CD4-positive, alpha-beta T cell treated with Interleukin-12 subunit alpha and Interleukin-12 subunit beta, for 1 hour (primary cell): ENCODE measurements at regions not wholly inside any gene's neighbourhood (a gene's known extent, or its start where the extent isn't known, plus 50 kb on each side); places are given as distances from the start of the nearest gene placed in this dataset.

Experiments
- DNase-seq: peaks from one replicate; pipeline ENCODE4 v3.0.0-alpha.2; 2020

GRCh38 chr15:88403351-88403791 is 63.8 kb downstream of the MRPL46 start:
- DNase-seq, result no peak

GRCh38 chr15:88401996-88402656 is 65.1 kb downstream of the MRPL46 start:
- DNase-seq, result no peak

GRCh38 chr15:88401251-88401995 is 65.8 kb downstream of the MRPL46 start:
- DNase-seq, result no peak

- DNase-seq, result no peak
Measured at GRCh38 chr15:88400591-88401250, 66.5 kb downstream of the MRPL46 start.

GRCh38 chr15:88400084-88400483 is 67.1 kb downstream of the MRPL46 start:
- no peak for DNase-seq

GRCh38 chr15:88399021-88399685 is 68.0 kb downstream of the MRPL46 start:
- DNase-seq, result no peak

- DNase-seq, result no peak
Measured at GRCh38 chr15:88398011-88398410, 69.2 kb downstream of the MRPL46 start.

- no peak for DNase-seq
Measured at GRCh38 chr15:88397506-88397905, 69.7 kb downstream of the MRPL46 start.

- no peak for DNase-seq
Measured at GRCh38 chr15:88395872-88396781, 71.1 kb downstream of the MRPL46 start.

GRCh38 chr15:88395241-88395640 is 71.9 kb downstream of the MRPL46 start:
- no peak for DNase-seq

- DNase-seq, result no peak
Measured at GRCh38 chr15:88394553-88395145, 72.5 kb downstream of the MRPL46 start.

GRCh38 chr15:88393719-88394519 is 73.3 kb downstream of the MRPL46 start:
- DNase-seq, result no peak

- DNase-seq, result no peak
Measured at GRCh38 chr15:88391700-88392099, 75.5 kb downstream of the MRPL46 start.

- DNase-seq, result no peak
Measured at GRCh38 chr15:88391006-88391405, 76.2 kb downstream of the MRPL46 start.

- no peak for DNase-seq
Measured at GRCh38 chr15:88390164-88390901, 76.9 kb downstream of the MRPL46 start.

GRCh38 chr15:88389120-88389519 is 78.1 kb downstream of the MRPL46 start:
- no peak for DNase-seq

GRCh38 chr15:88388686-88389085 is 78.5 kb downstream of the MRPL46 start:
- DNase-seq, result no peak

GRCh38 chr15:88385078-88385700 is 82.0 kb downstream of the MRPL46 start:
- DNase-seq, result no peak

GRCh38 chr15:88383354-88383753 is 83.8 kb downstream of the MRPL46 start:
- no peak for DNase-seq

- no peak for DNase-seq
Measured at GRCh38 chr15:88382482-88382983, 84.7 kb downstream of the MRPL46 start.
